Mucosa of descending colon (tissue), 3 donors: ENCODE measurements at regions not wholly inside any gene's neighbourhood (a gene's known extent, or its start where the extent isn't known, plus 50 kb on each side); places are given as distances from the start of the nearest gene placed in this dataset.

Source experiments
- ATAC-seq: fragments of 200-7000 bp; cut with Tn5 transposase; one replicate; pipeline ENCODE4 v1.9.1; 2020; ENCODE audit warnings: mild to moderate bottlenecking, moderate library complexity
- DNase-seq, 3 donors: peaks; one replicate each; pipeline ENCODE4 v3.0.0-alpha.2; 2020
- H3K36me3 ChIP-seq: fragments of 200-600 bp; one replicate; pipeline ENCODE4 v1.8.0; 2021; ENCODE audit warnings: low read depth, mild to moderate bottlenecking
- H3K4me1 ChIP-seq: fragments of 200-600 bp; one replicate; pipeline ENCODE4 v1.8.0; 2021; ENCODE audit warnings: low read depth, mild to moderate bottlenecking
- H3K4me3 ChIP-seq: fragments of 200-600 bp; one replicate; pipeline ENCODE4 v1.8.0; 2021; ENCODE audit warnings: mild to moderate bottlenecking
- H3K9me3 ChIP-seq: fragments of 200-600 bp; one replicate; pipeline ENCODE4 v1.8.0; 2021; ENCODE audit warnings: mild to moderate bottlenecking
- intact Hi-C, 2 donors: fragments of 100-400 bp; cut with DNase I in 1 of 2; cut with micrococcal nuclease in 1 of 2; formaldehyde crosslinking; loops; one replicate each; pipeline versions ENCODE4 v1.11.0 to v1.11.1; 2022; cut with DNase I, micrococcal nuclease
- TF ChIP-seq, protein P1 (sequence below): fragments of 200-600 bp; IDR thresholded peaks from one replicate; pipeline ENCODE4 v1.8.0; 2022; ENCODE audit warnings: antibody characterized with exemption, mild to moderate bottlenecking
- donor health status: DM: no; HTN: no; CAD: no; lungs with moderate emphysema.
- donor health status: DM: no; HTN: no; CAD: no.
- donor health status: DM: no; HTN: yes; CAD: no.

DNA sequence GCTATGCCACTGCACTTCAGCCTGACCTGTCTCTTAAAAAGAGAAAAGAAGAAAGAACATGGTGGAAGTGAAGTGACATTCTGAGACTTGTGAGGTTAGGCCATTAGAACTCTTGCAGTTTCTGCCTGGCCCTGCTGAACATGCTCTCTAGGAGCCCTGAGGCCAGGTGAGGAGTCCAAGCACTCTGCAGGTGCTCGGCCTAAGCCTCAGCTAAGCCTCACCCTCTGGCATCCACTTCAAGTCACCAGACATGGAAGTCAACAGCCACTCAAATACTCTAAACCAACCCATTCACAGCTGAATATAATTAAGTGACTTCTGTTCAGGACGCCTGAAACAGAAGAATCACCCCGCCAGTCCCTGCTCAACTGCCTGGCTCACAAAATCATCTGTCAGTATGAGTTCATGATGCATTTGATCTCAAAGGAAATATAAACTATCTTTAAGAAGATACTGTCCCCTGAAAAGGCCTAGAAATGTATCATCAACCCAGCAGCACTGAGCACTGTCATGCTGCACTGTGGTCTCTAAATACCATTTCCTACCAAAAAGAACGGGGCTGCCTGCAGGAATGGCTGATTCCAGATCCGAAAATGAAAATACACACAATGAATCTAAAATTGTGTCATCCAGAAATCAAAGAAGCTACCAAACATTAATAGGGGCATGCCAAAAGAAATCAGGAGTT, 118.8 kb downstream of the PSMG1 start:
- intact Hi-C loops: no loop called here
- ATAC-seq: no peak

DNA sequence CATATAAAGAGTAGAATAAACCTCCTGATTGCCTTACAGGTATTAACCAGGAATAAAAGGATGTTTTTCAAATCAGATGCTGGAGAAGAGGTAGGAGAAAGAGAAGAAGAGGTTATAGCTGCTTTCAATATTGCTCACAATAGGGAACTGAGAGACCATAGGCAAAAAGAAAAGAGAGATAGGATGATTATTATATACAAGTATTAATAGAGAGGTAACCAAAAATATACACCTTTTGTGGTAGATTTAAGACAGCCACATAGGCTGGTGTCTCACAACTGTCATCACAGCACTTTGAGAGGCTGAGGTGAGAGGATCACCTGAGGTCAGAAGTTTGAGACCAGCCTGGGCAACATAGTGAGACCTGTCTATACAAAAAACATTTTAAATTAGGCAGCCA, 119.7 kb downstream of the PSMG1 start:
- peaks cover 4% of the 10 kb centered on the region for H3K9me3 ChIP-seq
- intact Hi-C loops: no loop called here
- no peaks in the 10 kb centered on the region for H3K36me3 ChIP-seq
- H3K4me1 ChIP-seq: no peaks in the 10 kb centered on the region
- ATAC-seq (no peak), DNase-seq (no peak)
- TF ChIP-seq, protein P1, sequence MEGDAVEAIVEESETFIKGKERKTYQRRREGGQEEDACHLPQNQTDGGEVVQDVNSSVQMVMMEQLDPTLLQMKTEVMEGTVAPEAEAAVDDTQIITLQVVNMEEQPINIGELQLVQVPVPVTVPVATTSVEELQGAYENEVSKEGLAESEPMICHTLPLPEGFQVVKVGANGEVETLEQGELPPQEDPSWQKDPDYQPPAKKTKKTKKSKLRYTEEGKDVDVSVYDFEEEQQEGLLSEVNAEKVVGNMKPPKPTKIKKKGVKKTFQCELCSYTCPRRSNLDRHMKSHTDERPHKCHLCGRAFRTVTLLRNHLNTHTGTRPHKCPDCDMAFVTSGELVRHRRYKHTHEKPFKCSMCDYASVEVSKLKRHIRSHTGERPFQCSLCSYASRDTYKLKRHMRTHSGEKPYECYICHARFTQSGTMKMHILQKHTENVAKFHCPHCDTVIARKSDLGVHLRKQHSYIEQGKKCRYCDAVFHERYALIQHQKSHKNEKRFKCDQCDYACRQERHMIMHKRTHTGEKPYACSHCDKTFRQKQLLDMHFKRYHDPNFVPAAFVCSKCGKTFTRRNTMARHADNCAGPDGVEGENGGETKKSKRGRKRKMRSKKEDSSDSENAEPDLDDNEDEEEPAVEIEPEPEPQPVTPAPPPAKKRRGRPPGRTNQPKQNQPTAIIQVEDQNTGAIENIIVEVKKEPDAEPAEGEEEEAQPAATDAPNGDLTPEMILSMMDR: no peak
- H3K4me3 ChIP-seq: no peak overlapping the region

More for the DNA sequence above, 118.8 kb downstream of the PSMG1 start:
- Histone ChIP-seq H3K36me3 (no peaks in the 10 kb centered on the region), H3K4me1 (no peaks in the 10 kb centered on the region), H3K4me3 (no peak overlapping the region), H3K9me3 (peaks cover 4% of the 10 kb centered on the region)
- TF ChIP-seq, protein P1: no peak
- DNase-seq: no peak

DNA sequence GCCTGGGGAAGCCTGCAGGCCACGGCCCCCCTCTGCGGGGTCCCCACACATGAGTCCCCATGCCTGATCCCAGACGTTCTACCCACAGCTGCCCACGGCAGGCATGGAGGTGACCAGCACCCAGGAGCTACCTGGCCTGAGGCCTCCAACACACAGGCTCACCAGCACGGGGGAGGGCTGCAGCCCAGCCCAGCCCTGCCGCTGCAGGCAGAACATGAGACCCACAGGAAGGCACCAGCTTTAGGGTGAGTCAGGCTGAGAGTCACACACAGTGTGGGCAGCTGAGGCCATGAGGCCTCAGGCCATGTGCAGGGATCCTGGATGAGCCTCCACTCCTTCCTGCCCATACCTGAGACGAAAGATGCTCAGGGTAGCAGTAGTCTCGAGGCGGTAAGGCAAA, 121.1 kb downstream of the PSMG1 start:
- Histone ChIP-seq H3K36me3 (no peaks in the 10 kb centered on the region), H3K9me3 (peaks cover 4% of the 10 kb centered on the region), H3K4me1 (no peaks in the 10 kb centered on the region), H3K4me3 (no peak overlapping the region)
- no peak for ATAC-seq
- intact Hi-C loops: no loop called here
- TF ChIP-seq, protein P1: no peak
- DNase-seq: no peak

DNA sequence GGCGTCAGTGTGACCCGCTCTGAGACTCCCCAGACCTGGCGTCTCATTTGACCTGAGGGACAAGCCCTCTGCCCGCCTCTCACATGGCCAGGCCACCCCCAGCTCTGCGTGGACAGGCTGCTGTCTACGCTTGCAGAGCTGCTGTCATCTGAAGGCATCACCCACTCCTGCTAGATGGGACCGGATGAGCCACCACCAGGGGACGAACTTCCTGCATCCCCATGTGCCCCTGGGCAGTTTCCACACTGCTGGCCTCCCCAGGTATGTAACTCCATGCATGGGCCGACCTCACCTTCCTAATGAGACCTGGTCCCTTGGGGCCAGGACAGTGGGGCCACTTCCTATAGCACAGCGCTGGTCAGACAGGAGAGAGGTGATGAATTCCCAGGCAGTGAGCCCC, 121.5 kb downstream of the PSMG1 start:
- Histone ChIP-seq H3K9me3 (peaks cover 4% of the 10 kb centered on the region), H3K4me1 (no peaks in the 10 kb centered on the region), H3K36me3 (no peaks in the 10 kb centered on the region), H3K4me3 (no peak overlapping the region)
- DNase-seq (no peak), ATAC-seq (no peak)
- intact Hi-C loops: no loop called here
- TF ChIP-seq, protein P1: no peak

DNA sequence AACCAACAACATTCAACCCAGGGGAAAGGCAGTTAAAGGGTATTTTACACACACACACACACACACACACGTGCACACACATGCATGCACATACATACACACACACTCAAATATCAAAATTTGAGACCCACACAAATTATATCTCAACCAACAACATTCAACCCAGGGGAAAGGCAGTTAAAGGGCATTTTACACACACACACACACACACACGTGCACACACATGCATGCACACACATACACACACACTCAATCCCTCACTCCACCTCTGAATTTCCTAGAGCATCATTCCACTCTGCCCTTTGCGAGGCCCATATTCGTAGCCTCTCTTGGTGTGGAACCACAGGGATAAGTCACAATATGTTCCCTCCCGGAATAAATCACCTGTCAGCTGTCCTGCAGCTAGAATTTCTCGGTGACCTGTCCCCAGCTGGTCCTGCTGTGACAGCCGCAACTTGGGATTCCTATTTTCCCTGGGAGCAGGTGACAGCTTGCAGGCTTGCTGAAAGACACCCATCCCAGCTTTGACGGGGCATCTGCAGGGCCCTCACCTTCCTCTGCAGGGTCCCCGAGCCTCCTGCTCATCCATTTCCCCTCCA, 122.7 kb downstream of the PSMG1 start:
- no peak for DNase-seq
- Histone ChIP-seq H3K4me1 (no peaks in the 10 kb centered on the region), H3K36me3 (no peaks in the 10 kb centered on the region), H3K9me3 (peaks cover 4% of the 10 kb centered on the region), H3K4me3 (no peak overlapping the region)
- ATAC-seq: no peak
- TF ChIP-seq, protein P1: no peak
- intact Hi-C loops: no loop called here
